ENCODE measurements at regions not wholly inside any gene's neighbourhood (a gene's known extent, or its start where the extent isn't known, plus 50 kb on each side); places are given as distances from the start of the nearest gene placed in this dataset.

DNA sequence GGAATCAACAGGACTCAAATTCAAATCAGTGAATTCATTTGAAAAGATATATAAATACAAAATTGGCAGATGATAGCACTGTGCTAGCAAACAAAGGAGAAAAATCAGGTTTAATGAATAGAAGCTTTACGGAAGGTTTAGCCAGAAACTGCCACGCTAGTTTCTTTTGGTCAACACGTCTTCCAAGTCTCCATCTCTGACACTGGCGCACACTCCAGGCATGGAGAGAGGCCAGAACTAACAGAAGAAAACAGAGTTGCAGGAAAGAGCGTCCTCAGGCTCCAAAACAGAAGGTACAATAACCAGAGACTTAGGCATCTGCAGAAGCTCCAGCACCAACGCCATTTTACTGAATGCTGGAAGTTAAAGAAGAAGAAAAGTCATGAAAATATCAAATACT lies 497.3 kb upstream of the FRG1 start:
- Histone ChIP-seq H3K4me3 (ENCODE audit: low read length in 2 of 2) (no peak overlapping the region), H2BK12ac (ENCODE audit: low read length) (no peak overlapping the region), H3K27ac (replicated peaks; ENCODE audit: low read length) (no peak overlapping the region), H3K9me3 (replicated peaks in 1 of 2; ENCODE audit: control insufficient read depth in 2 of 2, insufficient read depth in 1 of 2, low read depth in 1 of 2, low read length in 2 of 2) (peaks cover 0 to 1% of the 10 kb centered on the region in 2 donors), H3K14ac (ENCODE audit: low read length) (no peak overlapping the region), H2AK5ac (ENCODE audit: low read depth, low read length) (no peak overlapping the region), H3K9ac (ENCODE audit: low read depth, low read length, poor library complexity) (no peak overlapping the region), H4K8ac (ENCODE audit: low read depth, low read length) (no peak overlapping the region), H2BK5ac (ENCODE audit: low read length) (no peak overlapping the region), H2BK15ac (ENCODE audit: low read length) (no peak overlapping the region), H3K36me3 (replicated peaks in 1 of 2; ENCODE audit: control insufficient read depth in 2 of 2, insufficient read depth in 2 of 2, low read length in 2 of 2) (no peaks in the 10 kb centered on the region), H2AFZ (ENCODE audit: low read length) (no peak overlapping the region), H3K79me1 (ENCODE audit: low read depth, low read length) (no peaks in the 10 kb centered on the region), H4K91ac (ENCODE audit: low read depth, low read length, poor library complexity) (no peak overlapping the region), H3K4me1 (ENCODE audit: control insufficient read depth in 2 of 2, insufficient read depth in 1 of 2, low read depth in 1 of 2, low read length in 2 of 2) (no peaks in the 10 kb centered on the region), H3K23ac (ENCODE audit: low read depth, low read length, poor library complexity) (no peak overlapping the region), H3K4me2 (ENCODE audit: insufficient read depth, low read length, poor library complexity, severe bottlenecking) (no peak overlapping the region), H3K18ac (ENCODE audit: low read length) (no peak overlapping the region), H3K4ac (ENCODE audit: low read length) (no peak overlapping the region), H3K27me3 (ENCODE audit: control insufficient read depth in 3 of 3, insufficient read depth in 3 of 3, low read depth in 1 of 3, low read length in 3 of 3) (no peaks in the 10 kb centered on the region), H2BK120ac (ENCODE audit: low read depth, low read length) (no peak overlapping the region)
- DNase-seq (ENCODE audit: low spot score): no peak
- no CpG with 5 or more reads among the region's 6 CpGs for WGBS, 2 donors (ENCODE audit: extremely low coverage in 2 of 2, insufficient read length in 2 of 2, insufficient replicate concordance in 1 of 2)

GRCh38 chr4:189445613-189446012 lies 495.1 kb upstream of the FRG1 start:
- no peak overlapping the region for H2BK5ac ChIP-seq (ENCODE audit: low read length)
- no peak overlapping the region for H3K18ac ChIP-seq (ENCODE audit: low read length)

DNA sequence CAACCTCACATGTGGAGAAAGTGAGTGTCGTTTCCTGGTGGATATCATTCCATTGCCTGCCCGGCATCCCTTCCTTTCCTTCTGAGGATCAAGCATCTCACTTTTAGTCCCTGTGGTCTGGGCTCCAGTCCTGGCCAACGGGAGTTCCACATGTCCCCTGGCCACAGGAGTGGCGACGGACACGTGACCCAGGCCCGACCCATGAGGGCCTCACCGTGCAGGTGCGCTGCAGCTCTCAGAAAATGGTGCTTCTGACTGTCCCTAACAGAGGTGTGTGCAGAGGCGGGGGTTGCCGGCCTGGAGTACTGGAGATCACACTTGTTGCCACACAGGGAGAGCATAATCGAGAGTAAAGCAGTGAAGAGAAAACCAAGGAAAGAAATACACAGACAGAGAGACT lies 476.9 kb upstream of the FRG1 start:
- H3K27ac ChIP-seq (replicated peaks; ENCODE audit: low read length): no peak overlapping the region
- H2BK5ac ChIP-seq (ENCODE audit: low read length): no peak overlapping the region
- no peaks in the 10 kb centered on the region for H3K27me3 ChIP-seq (ENCODE audit: control insufficient read depth in 3 of 3, insufficient read depth in 3 of 3, low read depth in 1 of 3, low read length in 3 of 3)
- no peak overlapping the region for H2AK5ac ChIP-seq (ENCODE audit: low read depth, low read length)
- no peak overlapping the region for H3K4me2 ChIP-seq (ENCODE audit: insufficient read depth, low read length, poor library complexity, severe bottlenecking)
- H3K14ac ChIP-seq (ENCODE audit: low read length): no peak overlapping the region
- H4K91ac ChIP-seq (ENCODE audit: low read depth, low read length, poor library complexity): no peak overlapping the region
- no peak overlapping the region for H2AFZ ChIP-seq (ENCODE audit: low read length)
- no peak overlapping the region for H2BK12ac ChIP-seq (ENCODE audit: low read length)
- no CpG with 5 or more reads among the region's 12 CpGs for WGBS, 2 donors (ENCODE audit: extremely low coverage in 2 of 2, insufficient read length in 2 of 2, insufficient replicate concordance in 1 of 2)
- no peaks in the 10 kb centered on the region for H3K79me1 ChIP-seq (ENCODE audit: low read depth, low read length)
- H3K18ac ChIP-seq (ENCODE audit: low read length): peak overlapping the region; percentile 52
- no peaks in the 10 kb centered on the region for H3K36me3 ChIP-seq (replicated peaks in 1 of 2; ENCODE audit: control insufficient read depth in 2 of 2, insufficient read depth in 2 of 2, low read length in 2 of 2)
- no peaks in the 10 kb centered on the region for H3K4me1 ChIP-seq (ENCODE audit: control insufficient read depth in 2 of 2, insufficient read depth in 1 of 2, low read depth in 1 of 2, low read length in 2 of 2)
- peaks cover 0 to 2% of the 10 kb centered on the region in 2 donors for H3K9me3 ChIP-seq (replicated peaks in 1 of 2; ENCODE audit: control insufficient read depth in 2 of 2, insufficient read depth in 1 of 2, low read depth in 1 of 2, low read length in 2 of 2)
- H4K8ac ChIP-seq (ENCODE audit: low read depth, low read length): no peak overlapping the region
- peak overlapping the region; percentile 30 for H3K9ac ChIP-seq (ENCODE audit: low read depth, low read length, poor library complexity)
- no peak overlapping the region for H3K4me3 ChIP-seq (ENCODE audit: low read length in 2 of 2)
- no peak overlapping the region for H2BK120ac ChIP-seq (ENCODE audit: low read depth, low read length)
- no peak overlapping the region for H2BK15ac ChIP-seq (ENCODE audit: low read length)
- no peak for DNase-seq (ENCODE audit: low spot score)
- H3K4ac ChIP-seq (ENCODE audit: low read length): no peak overlapping the region
- H3K23ac ChIP-seq (ENCODE audit: low read depth, low read length, poor library complexity): no peak overlapping the region

More at GRCh38 chr4:189445613-189446012, 495.1 kb upstream of the FRG1 start:
- no peaks in the 10 kb centered on the region for H3K4me1 ChIP-seq (ENCODE audit: control insufficient read depth in 2 of 2, insufficient read depth in 1 of 2, low read depth in 1 of 2, low read length in 2 of 2)
- peaks cover 0 to 3% of the 10 kb centered on the region in 2 donors for H3K9me3 ChIP-seq (replicated peaks in 1 of 2; ENCODE audit: control insufficient read depth in 2 of 2, insufficient read depth in 1 of 2, low read depth in 1 of 2, low read length in 2 of 2)
- H3K4me3 ChIP-seq (ENCODE audit: low read length in 2 of 2): no peak overlapping the region
- H3K27ac ChIP-seq (replicated peaks; ENCODE audit: low read length): no peak overlapping the region
- no peak overlapping the region for H2AFZ ChIP-seq (ENCODE audit: low read length)
- H3K79me1 ChIP-seq (ENCODE audit: low read depth, low read length): no peaks in the 10 kb centered on the region
- H3K36me3 ChIP-seq (replicated peaks in 1 of 2; ENCODE audit: control insufficient read depth in 2 of 2, insufficient read depth in 2 of 2, low read length in 2 of 2): no peaks in the 10 kb centered on the region
- H4K91ac ChIP-seq (ENCODE audit: low read depth, low read length, poor library complexity): no peak overlapping the region
- no peak overlapping the region for H3K4me2 ChIP-seq (ENCODE audit: insufficient read depth, low read length, poor library complexity, severe bottlenecking)
- DNase-seq (ENCODE audit: low spot score): no peak
- no peaks in the 10 kb centered on the region for H3K27me3 ChIP-seq (ENCODE audit: control insufficient read depth in 3 of 3, insufficient read depth in 3 of 3, low read depth in 1 of 3, low read length in 3 of 3)
- H3K9ac ChIP-seq (ENCODE audit: low read depth, low read length, poor library complexity): no peak overlapping the region
- no peak overlapping the region for H2BK15ac ChIP-seq (ENCODE audit: low read length)
- no peak overlapping the region for H2BK120ac ChIP-seq (ENCODE audit: low read depth, low read length)
- no peak overlapping the region for H4K8ac ChIP-seq (ENCODE audit: low read depth, low read length)
- no peak overlapping the region for H3K23ac ChIP-seq (ENCODE audit: low read depth, low read length, poor library complexity)
- no peak overlapping the region for H3K4ac ChIP-seq (ENCODE audit: low read length)
- no peak overlapping the region for H2AK5ac ChIP-seq (ENCODE audit: low read depth, low read length)
- H2BK12ac ChIP-seq (ENCODE audit: low read length): no peak overlapping the region
- H3K14ac ChIP-seq (ENCODE audit: low read length): no peak overlapping the region

- H3K9me3 ChIP-seq (replicated peaks in 1 of 2; ENCODE audit: control insufficient read depth in 2 of 2, insufficient read depth in 1 of 2, low read depth in 1 of 2, low read length in 2 of 2): no peaks in the 10 kb centered on the region
- no peaks in the 10 kb centered on the region for H3K27me3 ChIP-seq (ENCODE audit: control insufficient read depth in 3 of 3, insufficient read depth in 3 of 3, low read depth in 1 of 3, low read length in 3 of 3)
- DNase-seq (ENCODE audit: low spot score): no peak
- no peak overlapping the region for H2AFZ ChIP-seq (ENCODE audit: low read length)
- no peaks in the 10 kb centered on the region for H3K36me3 ChIP-seq (replicated peaks in 1 of 2; ENCODE audit: control insufficient read depth in 2 of 2, insufficient read depth in 2 of 2, low read length in 2 of 2)
- H3K4me1 ChIP-seq (ENCODE audit: control insufficient read depth in 2 of 2, insufficient read depth in 1 of 2, low read depth in 1 of 2, low read length in 2 of 2): no peaks in the 10 kb centered on the region
- H2BK120ac ChIP-seq (ENCODE audit: low read depth, low read length): no peak overlapping the region
- H2BK15ac ChIP-seq (ENCODE audit: low read length): no peak overlapping the region
- H3K79me1 ChIP-seq (ENCODE audit: low read depth, low read length): no peaks in the 10 kb centered on the region
- no peak overlapping the region for H2AK5ac ChIP-seq (ENCODE audit: low read depth, low read length)
- H2BK12ac ChIP-seq (ENCODE audit: low read length): no peak overlapping the region
- no peak overlapping the region for H3K14ac ChIP-seq (ENCODE audit: low read length)
- no peak overlapping the region for H4K8ac ChIP-seq (ENCODE audit: low read depth, low read length)
- no peak overlapping the region for H3K9ac ChIP-seq (ENCODE audit: low read depth, low read length, poor library complexity)
- no peak overlapping the region for H4K91ac ChIP-seq (ENCODE audit: low read depth, low read length, poor library complexity)
- H3K18ac ChIP-seq (ENCODE audit: low read length): no peak overlapping the region
- WGBS, 2 donors (ENCODE audit: extremely low coverage in 2 of 2, insufficient read length in 2 of 2, insufficient replicate concordance in 1 of 2): no CpG with 5 or more reads among the region's 2 CpGs
- H3K4me2 ChIP-seq (ENCODE audit: insufficient read depth, low read length, poor library complexity, severe bottlenecking): no peak overlapping the region
- H3K27ac ChIP-seq (replicated peaks; ENCODE audit: low read length): no peak overlapping the region
- no peak overlapping the region for H3K4me3 ChIP-seq (ENCODE audit: low read length in 2 of 2)
- H2BK5ac ChIP-seq (ENCODE audit: low read length): no peak overlapping the region
- H3K4ac ChIP-seq (ENCODE audit: low read length): no peak overlapping the region
- H3K23ac ChIP-seq (ENCODE audit: low read depth, low read length, poor library complexity): no peak overlapping the region
Observed at GRCh38 chr4:189494407-189494806, 446.3 kb upstream of the FRG1 start.

Measured in neuronal stem cell (in vitro differentiated cells).